Esophagus squamous epithelium (tissue), 5 donors: ENCODE measurements at regions not wholly inside any gene's neighbourhood (a gene's known extent, or its start where the extent isn't known, plus 50 kb on each side); places are given as distances from the start of the nearest gene placed in this dataset.

Experiments
- DNase-seq: peaks from one replicate; lab custom pipeline; 2025; lab: John Stamatoyannopoulos, UW
- H3K27ac ChIP-seq, 4 donors: fragments of 200-600 bp; sonication (generic); one replicate each; pipeline ENCODE4 v1.5.1; 2016 to 2019; ENCODE audit warnings: mild to moderate bottlenecking in 1 of 4
- H3K27me3 ChIP-seq, 4 donors: fragments of 200-600 bp; sonication (generic); 1 replicate in 3 of 4; 2 replicates in 1 of 4; pipeline versions ENCODE4 v1.5.1 to v1.6.0; 2017 to 2021; ENCODE audit warnings: antibody characterized with exemption in 1 of 4
- H3K36me3 ChIP-seq, 3 donors: fragments of 200-600 bp; sonication (generic); one replicate each; pipeline ENCODE4 v1.5.1; 2016 to 2019
- H3K4me1 ChIP-seq, 3 donors: fragments of 200-600 bp; sonication (generic); one replicate each; pipeline ENCODE4 v1.5.1; 2017 to 2019
- H3K4me3 ChIP-seq, 4 donors: fragments of 200-600 bp; sonication (generic); 1 replicate in 3 of 4; 2 replicates in 1 of 4; pipeline ENCODE4 v1.5.1; 2016 to 2019; ENCODE audit warnings: mild to moderate bottlenecking in 2 of 4, moderate library complexity in 1 of 4
- H3K9me3 ChIP-seq, 3 donors: fragments of 200-600 bp; sonication (generic); one replicate each; pipeline ENCODE4 v1.5.1; 2016 to 2019
- POLR2A ChIP-seq, 4 donors: fragments of 450-650 bp; IDR thresholded peaks; one replicate each; pipeline ENCODE4 v1.6.1; 2017; ENCODE audit warnings: antibody characterized with exemption in 4 of 4, mild to moderate bottlenecking in 4 of 4, moderate library complexity in 3 of 4
- WGBS, 2 donors: methylation state at CpG; one replicate each; pipeline ENCODE4 v1.1.5; 2018; 5-methylcytosine and 5-hydroxymethylcytosine counted together
- intact Hi-C: fragments of 100-400 bp; cut with DNase I; formaldehyde crosslinking; loops from one replicate; pipeline ENCODE4 v1.15.0; 2022
- TF ChIP-seq, protein P1 (sequence below), 6 experiments: fragments of 450-650 bp in 4 of 6; fragments of 200-600 bp in 2 of 6; sonication (generic) in 2 of 6; IDR thresholded peaks; one replicate each; pipeline ENCODE4 v1.5.1; 2016 to 2019; ENCODE audit warnings: antibody characterized with exemption in 6 of 6, mild to moderate bottlenecking in 4 of 6, moderate library complexity in 4 of 6
- donor health status: DM: yes; HTN: yes; CAD: no.

GRCh38 chr4:58453956-58454355, 1343.8 kb upstream of the IGFBP7 start:
- H3K4me1 ChIP-seq, result no peaks in the 10 kb centered on the region
- no peak overlapping the region for H3K4me3 ChIP-seq
- H3K36me3 ChIP-seq, result no peaks in the 10 kb centered on the region
- no peak overlapping the region for H3K27ac ChIP-seq
- TF ChIP-seq, protein P1, sequence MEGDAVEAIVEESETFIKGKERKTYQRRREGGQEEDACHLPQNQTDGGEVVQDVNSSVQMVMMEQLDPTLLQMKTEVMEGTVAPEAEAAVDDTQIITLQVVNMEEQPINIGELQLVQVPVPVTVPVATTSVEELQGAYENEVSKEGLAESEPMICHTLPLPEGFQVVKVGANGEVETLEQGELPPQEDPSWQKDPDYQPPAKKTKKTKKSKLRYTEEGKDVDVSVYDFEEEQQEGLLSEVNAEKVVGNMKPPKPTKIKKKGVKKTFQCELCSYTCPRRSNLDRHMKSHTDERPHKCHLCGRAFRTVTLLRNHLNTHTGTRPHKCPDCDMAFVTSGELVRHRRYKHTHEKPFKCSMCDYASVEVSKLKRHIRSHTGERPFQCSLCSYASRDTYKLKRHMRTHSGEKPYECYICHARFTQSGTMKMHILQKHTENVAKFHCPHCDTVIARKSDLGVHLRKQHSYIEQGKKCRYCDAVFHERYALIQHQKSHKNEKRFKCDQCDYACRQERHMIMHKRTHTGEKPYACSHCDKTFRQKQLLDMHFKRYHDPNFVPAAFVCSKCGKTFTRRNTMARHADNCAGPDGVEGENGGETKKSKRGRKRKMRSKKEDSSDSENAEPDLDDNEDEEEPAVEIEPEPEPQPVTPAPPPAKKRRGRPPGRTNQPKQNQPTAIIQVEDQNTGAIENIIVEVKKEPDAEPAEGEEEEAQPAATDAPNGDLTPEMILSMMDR (IDR thresholded peaks at IDR 0.05), result no peak
- TF ChIP-seq POLR2A (IDR thresholded peaks at IDR 0.05), result no peak
- H3K9me3 ChIP-seq, result peaks cover 0 to 16% (median 0%) of the 10 kb centered on the region in 3 donors
- H3K27me3 ChIP-seq, result no peaks in the 10 kb centered on the region
- no peak for DNase-seq
- 73 to 74% methylated on average over 5 to 6 of the region's 6 CpGs for WGBS, 2 donors
- intact Hi-C loops, result no loop called here

DNA sequence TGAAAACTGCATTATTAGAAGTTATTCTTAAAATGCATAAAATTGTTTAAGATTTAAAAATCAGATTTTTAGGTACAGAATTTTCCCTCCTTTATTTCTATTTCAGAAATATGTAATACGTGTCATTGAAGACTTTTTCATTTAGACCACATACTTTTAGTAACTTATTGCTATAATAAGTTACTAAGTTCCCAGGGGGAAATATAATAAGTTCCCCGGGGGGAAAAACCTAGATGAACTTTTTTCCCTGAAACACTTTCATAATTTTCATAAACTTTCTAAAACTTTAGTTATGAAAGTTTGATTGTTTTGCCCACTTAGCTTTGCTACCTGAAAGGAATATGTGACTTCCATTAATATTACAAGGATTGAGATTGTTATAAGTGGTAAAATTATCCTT, 1341.5 kb upstream of the IGFBP7 start:
- peaks cover 0 to 2% (median 0%) of the 10 kb centered on the region in 3 donors for H3K9me3 ChIP-seq
- no peak overlapping the region for H3K4me3 ChIP-seq
- WGBS, 2 donors, result 50 to 53% methylated on average over 2 of the region's 2 CpGs
- TF ChIP-seq POLR2A (IDR thresholded peaks at IDR 0.05), result no peak
- TF ChIP-seq, protein P1 (IDR thresholded peaks at IDR 0.05), result no peak
- no peaks in the 10 kb centered on the region for H3K27me3 ChIP-seq
- no peaks in the 10 kb centered on the region for H3K4me1 ChIP-seq
- H3K27ac ChIP-seq, result no peak overlapping the region
- H3K36me3 ChIP-seq, result no peaks in the 10 kb centered on the region
- DNase-seq, result no peak
- intact Hi-C loops, result no loop called here

GRCh38 chr4:58435871-58436270, 1325.7 kb upstream of the IGFBP7 start:
- TF ChIP-seq POLR2A (IDR thresholded peaks at IDR 0.05), result no peak
- TF ChIP-seq, protein P1 (IDR thresholded peaks at IDR 0.05), result no peak
- no peaks in the 10 kb centered on the region for H3K27me3 ChIP-seq
- H3K4me3 ChIP-seq, result no peak overlapping the region
- no peaks in the 10 kb centered on the region for H3K4me1 ChIP-seq
- DNase-seq, result no peak
- no peak overlapping the region for H3K27ac ChIP-seq
- intact Hi-C loops, result no loop called here
- H3K36me3 ChIP-seq, result no peaks in the 10 kb centered on the region
- WGBS, 2 donors, result 79 to 98% methylated on average over 11 of the region's 11 CpGs
- peaks cover 0 to 14% (median 0%) of the 10 kb centered on the region in 3 donors for H3K9me3 ChIP-seq

- H3K36me3 ChIP-seq, result no peaks in the 10 kb centered on the region
- no peak overlapping the region for H3K27ac ChIP-seq
- H3K9me3 ChIP-seq, result no peaks in the 10 kb centered on the region
- DNase-seq, result no peak
- intact Hi-C loops, result no loop called here
- no peaks in the 10 kb centered on the region for H3K4me1 ChIP-seq
- WGBS, 2 donors, result 46 to 55% methylated on average over 1 of the region's 1 CpG
- TF ChIP-seq, protein P1 (IDR thresholded peaks at IDR 0.05), result no peak
- no peak for TF ChIP-seq POLR2A (IDR thresholded peaks at IDR 0.05)
- H3K4me3 ChIP-seq, result no peak overlapping the region
- H3K27me3 ChIP-seq, result no peaks in the 10 kb centered on the region
These were observed 1303.7 kb upstream of the IGFBP7 start for GRCh38 chr4:58413849-58414248.

GRCh38 chr4:58411904-58412303, 1301.7 kb upstream of the IGFBP7 start:
- no peak for DNase-seq
- 64 to 77% methylated on average over 2 of the region's 2 CpGs for WGBS, 2 donors
- Histone ChIP-seq H3K4me1 (no peaks in the 10 kb centered on the region), H3K27me3 (no peaks in the 10 kb centered on the region), H3K27ac (no peak overlapping the region), H3K9me3 (no peaks in the 10 kb centered on the region), H3K36me3 (no peaks in the 10 kb centered on the region), H3K4me3 (no peak overlapping the region)
- intact Hi-C loops, result no loop called here
- TF ChIP-seq, protein P1 (IDR thresholded peaks at IDR 0.05), result no peak
- no peak for TF ChIP-seq POLR2A (IDR thresholded peaks at IDR 0.05)
